Adrenal gland (tissue), 9 donors: ENCODE measurements at regions not wholly inside any gene's neighbourhood (a gene's known extent, or its start where the extent isn't known, plus 50 kb on each side); places are given as distances from the start of the nearest gene placed in this dataset.
"Not testable (repeated sequence)": the region's sequence is repeated elsewhere in the genome, so short reads cannot be mapped to it uniquely, and the experiment has no call there.

ENCODE experiments used
- DNase-seq, 7 donors: peaks; one replicate each; pipeline ENCODE4 v3.0.0-alpha.2; 2019 to 2020
- H3K27ac ChIP-seq, 5 donors: fragments of 200-600 bp; sonication (generic) in 4 of 5; 1 replicate in 3 of 5; 2 replicates in 2 of 5; pipeline versions ENCODE4 v1.5.1 to v1.8.0; 2016 to 2020; ENCODE audit warnings: mild to moderate bottlenecking in 1 of 5
- H3K27me3 ChIP-seq: fragments of 200-600 bp; 2 replicates; pipeline ENCODE4 v1.8.0; 2021
- H3K36me3 ChIP-seq, 2 donors: fragments of 200-600 bp; replicated peaks in 1 of 2; 1 replicate in 1 of 2; 2 replicates in 1 of 2; pipeline versions ENCODE4 v1.5.1 to v1.8.0; 2018 to 2022
- H3K4me1 ChIP-seq, 2 donors: fragments of 200-600 bp; replicated peaks in 1 of 2; 1 replicate in 1 of 2; 2 replicates in 1 of 2; pipeline versions ENCODE4 v1.5.1 to v1.8.0; 2018 to 2021
- H3K4me3 ChIP-seq, 4 donors: fragments of 200-600 bp; sonication (generic) in 3 of 4; one replicate each; pipeline ENCODE4 v1.5.1; 2016 to 2018
- H3K9me3 ChIP-seq, 3 donors: fragments of 200-600 bp; sonication (generic) in 1 of 3; replicated peaks in 1 of 3; 1 replicate in 2 of 3; 2 replicates in 1 of 3; pipeline versions ENCODE4 v1.5.1 to v1.8.0; 2016 to 2021
- POLR2A ChIP-seq, 2 donors: fragments of 450-650 bp; IDR thresholded peaks; one replicate each; pipeline ENCODE4 v1.6.1; 2017; ENCODE audit warnings: antibody characterized with exemption in 2 of 2, mild to moderate bottlenecking in 2 of 2, moderate library complexity in 1 of 2
- WGBS, 4 donors: extraction: QIAGEN DNeasy Blood & Tissue Kit in 2 of 4; methylation state at CpG; one replicate each; pipeline versions ENCODE4 v1.1.5 to v1.1.7; 2013 to 2017; 5-methylcytosine and 5-hydroxymethylcytosine counted together
- intact Hi-C, 2 donors: fragments of 100-400 bp; cut with DNase I; formaldehyde crosslinking; loops; one replicate each; pipeline versions ENCODE4 v1.14.1 to v1.15.0; 2022 to 2023
- TF ChIP-seq, protein P1 (sequence below), 6 experiments: fragments of 450-650 bp in 4 of 6; fragments of 200-600 bp in 2 of 6; sonication (generic) in 1 of 6; IDR thresholded peaks; 1 replicate in 5 of 6; 2 replicates in 1 of 6; pipeline versions ENCODE4 v1.5.1 to v1.8.0; 2016 to 2021; ENCODE audit warnings: antibody characterized with exemption in 6 of 6, mild to moderate bottlenecking in 2 of 6, moderate library complexity in 1 of 6
- donor health status: healthy with polysubstance abuse.
- donor health status: Bipolar disorder and iron deficiency.
- donor health status: DM: yes; HTN: yes; CAD: no.
- donor health status: DM: no; HTN: no; CAD: no.
- donor health status: DM: no; HTN: no; CAD: no.

DNA sequence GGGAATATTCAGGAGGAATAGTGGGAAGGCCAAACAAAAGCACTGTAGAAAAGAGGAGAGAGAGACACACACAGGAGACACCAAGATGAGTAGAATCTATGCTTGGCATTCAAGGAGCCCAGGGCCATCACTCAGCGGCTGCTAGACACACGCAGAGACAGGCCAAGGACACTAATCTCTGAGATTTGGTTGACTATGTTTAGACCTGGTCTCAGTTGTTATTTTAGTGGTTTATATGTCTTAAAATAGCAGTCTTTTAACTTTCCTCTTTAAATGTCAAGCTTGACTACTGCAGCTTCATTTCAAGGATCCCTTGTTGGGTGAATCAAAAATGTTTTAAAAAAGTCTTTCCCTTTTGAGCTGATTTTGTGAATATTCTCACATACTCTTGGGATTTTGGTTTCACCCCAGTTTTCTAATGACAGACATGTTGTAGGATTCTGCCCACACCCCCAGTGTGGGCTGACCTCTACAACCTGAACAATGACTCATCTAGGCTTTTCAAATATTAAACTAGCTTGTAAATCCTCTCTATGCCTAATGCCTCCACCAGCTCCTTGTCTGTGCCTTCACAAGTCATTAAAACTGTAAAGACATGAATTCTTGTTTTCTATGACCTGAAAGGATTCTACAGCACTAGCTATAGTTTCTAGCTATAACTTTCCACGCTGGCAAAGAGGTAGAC, 142.7 kb upstream of the EXOC2 start:
- intact Hi-C loops: no loop called here
- H3K4me3 ChIP-seq: no peak overlapping the region
- H3K27me3 ChIP-seq: no peaks in the 10 kb centered on the region
- TF ChIP-seq, protein P1, sequence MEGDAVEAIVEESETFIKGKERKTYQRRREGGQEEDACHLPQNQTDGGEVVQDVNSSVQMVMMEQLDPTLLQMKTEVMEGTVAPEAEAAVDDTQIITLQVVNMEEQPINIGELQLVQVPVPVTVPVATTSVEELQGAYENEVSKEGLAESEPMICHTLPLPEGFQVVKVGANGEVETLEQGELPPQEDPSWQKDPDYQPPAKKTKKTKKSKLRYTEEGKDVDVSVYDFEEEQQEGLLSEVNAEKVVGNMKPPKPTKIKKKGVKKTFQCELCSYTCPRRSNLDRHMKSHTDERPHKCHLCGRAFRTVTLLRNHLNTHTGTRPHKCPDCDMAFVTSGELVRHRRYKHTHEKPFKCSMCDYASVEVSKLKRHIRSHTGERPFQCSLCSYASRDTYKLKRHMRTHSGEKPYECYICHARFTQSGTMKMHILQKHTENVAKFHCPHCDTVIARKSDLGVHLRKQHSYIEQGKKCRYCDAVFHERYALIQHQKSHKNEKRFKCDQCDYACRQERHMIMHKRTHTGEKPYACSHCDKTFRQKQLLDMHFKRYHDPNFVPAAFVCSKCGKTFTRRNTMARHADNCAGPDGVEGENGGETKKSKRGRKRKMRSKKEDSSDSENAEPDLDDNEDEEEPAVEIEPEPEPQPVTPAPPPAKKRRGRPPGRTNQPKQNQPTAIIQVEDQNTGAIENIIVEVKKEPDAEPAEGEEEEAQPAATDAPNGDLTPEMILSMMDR (IDR thresholded peaks at IDR 0.05): no peak
- TF ChIP-seq POLR2A (IDR thresholded peaks at IDR 0.05): no peak
- H3K4me1 ChIP-seq: peaks cover 8 to 9% of the 10 kb centered on the region in 2 donors
- DNase-seq: peak in 6 of 7 donors; percentile 12 to 64 (median 26)
- peak overlapping the region in 2 of 5 donors; percentile 6 to 41 for H3K27ac ChIP-seq
- 57 to 72% (median 62%) methylated on average over 3 of the region's 3 CpGs for WGBS, 4 donors
- H3K36me3 ChIP-seq: no peaks in the 10 kb centered on the region
- no peaks in the 10 kb centered on the region for H3K9me3 ChIP-seq

- peak in 2 of 7 donors; percentile 17 to 19 for DNase-seq
- H3K4me3 ChIP-seq: no peak overlapping the region
- no peaks in the 10 kb centered on the region for H3K36me3 ChIP-seq
- WGBS, 4 donors: 31 to 48% (median 39%) methylated on average over 2 of the region's 2 CpGs
- H3K27ac ChIP-seq: peak overlapping the region in 1 of 5 donors; percentile 6
- TF ChIP-seq, protein P1 (IDR thresholded peaks at IDR 0.05): no peak
- no peak for TF ChIP-seq POLR2A (IDR thresholded peaks at IDR 0.05)
- intact Hi-C loops: no loop called here
- H3K4me1 ChIP-seq: peaks cover 8 to 9% of the 10 kb centered on the region in 2 donors
- no peaks in the 10 kb centered on the region for H3K27me3 ChIP-seq
- no peaks in the 10 kb centered on the region for H3K9me3 ChIP-seq
Observed at GRCh38 chr6:834866-835265, 141.9 kb upstream of the EXOC2 start.

DNA sequence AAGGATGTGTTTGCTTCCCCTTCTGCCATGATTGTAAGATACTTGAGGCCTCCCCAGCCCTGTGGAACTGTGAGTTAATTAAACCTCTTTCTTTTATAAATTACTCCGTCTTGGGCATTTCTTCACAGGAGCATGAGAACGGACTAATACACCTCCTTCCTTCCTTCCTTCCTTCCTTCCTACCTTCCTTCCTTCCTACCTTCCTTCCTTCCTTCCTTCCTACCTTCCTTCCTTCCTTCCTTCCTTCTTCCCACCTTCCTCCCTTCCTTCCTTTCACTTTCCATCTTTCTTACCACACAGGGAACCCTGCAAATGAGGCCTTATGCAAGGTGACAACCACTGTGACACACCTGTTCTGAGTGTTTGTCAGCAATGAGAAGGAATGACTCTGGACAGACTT, 141.3 kb upstream of the EXOC2 start:
- DNase-seq: no peak
- no peak overlapping the region for H3K4me3 ChIP-seq
- no peaks in the 10 kb centered on the region for H3K9me3 ChIP-seq
- no peaks in the 10 kb centered on the region for H3K36me3 ChIP-seq
- peaks cover 8 to 9% of the 10 kb centered on the region in 2 donors for H3K4me1 ChIP-seq
- intact Hi-C loops: no loop called here
- no peak overlapping the region for H3K27ac ChIP-seq
- no peak for TF ChIP-seq POLR2A (IDR thresholded peaks at IDR 0.05)
- TF ChIP-seq, protein P1 (IDR thresholded peaks at IDR 0.05): no peak
- H3K27me3 ChIP-seq: no peaks in the 10 kb centered on the region
- 90 to 97% (median 93%) methylated on average over 2 of the region's 2 CpGs for WGBS, 4 donors

- WGBS, 4 donors: 85 to 87% (median 86%) methylated on average over 2 of the region's 2 CpGs
Observed at GRCh38 chr6:832804-833203, 139.9 kb upstream of the EXOC2 start.

More at GRCh38 chr6:832804-833203, 139.9 kb upstream of the EXOC2 start:
- H3K9me3 ChIP-seq, DNase-seq, H3K27me3 ChIP-seq, H3K36me3 ChIP-seq, intact Hi-C loops, H3K4me1 ChIP-seq, H3K4me3 ChIP-seq, H3K27ac ChIP-seq: not testable (repeated sequence)
